ENCODE measurements at regions not wholly inside any gene's neighbourhood (a gene's known extent, or its start where the extent isn't known, plus 50 kb on each side); places are given as distances from the start of the nearest gene placed in this dataset.

GRCh38 chr1:8203056-8203455, 114.9 kb upstream of the SLC45A1 start:
- no peak for DNase-seq (ENCODE audit: low read depth)

GRCh38 chr1:8202182-8202905, 115.6 kb upstream of the SLC45A1 start:
- DNase-seq (ENCODE audit: low read depth) = peak; percentile 95

GRCh38 chr1:8201331-8201861, 116.5 kb upstream of the SLC45A1 start:
- DNase-seq (ENCODE audit: low read depth) = peak; percentile 56

GRCh38 chr1:8200317-8201115, 117.4 kb upstream of the SLC45A1 start:
- no peak for DNase-seq (ENCODE audit: low read depth)

- DNase-seq (ENCODE audit: low read depth) = no peak
Observed at GRCh38 chr1:8198522-8198921, 119.4 kb upstream of the SLC45A1 start.

- peak; percentile 97 for DNase-seq (ENCODE audit: low read depth)
Observed at GRCh38 chr1:8197493-8198282, 120.2 kb upstream of the SLC45A1 start.

- DNase-seq (ENCODE audit: low read depth) = no peak
Observed at GRCh38 chr1:8194481-8195227, 123.3 kb upstream of the SLC45A1 start.

- no peak for DNase-seq (ENCODE audit: low read depth)
Observed at GRCh38 chr1:8193840-8194406, 124.0 kb upstream of the SLC45A1 start.

- DNase-seq (ENCODE audit: low read depth) = no peak
Observed at GRCh38 chr1:8191474-8191873, 126.4 kb upstream of the SLC45A1 start.

GRCh38 chr1:8189931-8190483, 127.9 kb upstream of the SLC45A1 start:
- peak; percentile 63 for DNase-seq (ENCODE audit: low read depth)

- no peak for DNase-seq (ENCODE audit: low read depth)
Observed at GRCh38 chr1:8185400-8185799, 132.5 kb upstream of the SLC45A1 start.

- no peak for DNase-seq (ENCODE audit: low read depth)
Observed at GRCh38 chr1:8184301-8184700, 133.6 kb upstream of the SLC45A1 start.

- DNase-seq (ENCODE audit: low read depth) = peak; percentile 94
Observed at GRCh38 chr1:8182034-8182761, 135.7 kb upstream of the SLC45A1 start.

- DNase-seq (ENCODE audit: low read depth) = no peak
Observed at GRCh38 chr1:8179132-8179793, 138.7 kb upstream of the SLC45A1 start.

GRCh38 chr1:8176279-8176678, 141.6 kb upstream of the SLC45A1 start:
- no peak for DNase-seq (ENCODE audit: low read depth)

- DNase-seq (ENCODE audit: low read depth) = no peak
Observed at GRCh38 chr1:8174807-8175206, 143.1 kb upstream of the SLC45A1 start.

- no peak for DNase-seq (ENCODE audit: low read depth)
Observed at GRCh38 chr1:8171751-8172464, 145.8 kb upstream of the ERRFI1 start.

GRCh38 chr1:8170059-8170835, 144.1 kb upstream of the ERRFI1 start:
- DNase-seq (ENCODE audit: low read depth) = no peak

Data from iris pigment epithelial cell (primary cell).